PC-3 (cell line): ENCODE measurements at regions not wholly inside any gene's neighbourhood (a gene's known extent, or its start where the extent isn't known, plus 50 kb on each side); places are given as distances from the start of the nearest gene placed in this dataset.

Experiments used
- ATAC-seq: fragments of 200-7000 bp; cut with Tn5 transposase; 2 replicates; pipeline ENCODE4 v1.9.1; 2020; ENCODE audit warnings: mild to moderate bottlenecking, moderate library complexity
- BruUV-seq: library from RNA; stranded (reverse); fragments of 400-500 nt; replicated peaks from 2 replicates; lab custom pipeline; 2021; lab: Mats Ljungman, UMichigan
- CTCF ChIA-PET: fragments of 300-600 bp; sonication (Branson Sonifier 250); formaldehyde crosslinking; loops from one replicate; lab custom pipeline; 2022; ENCODE audit warnings: antibody characterized with exemption; lab: Charles Lee
- POLR2A ChIA-PET: fragments of 300-600 bp; sonication (Branson Sonifier 250); formaldehyde crosslinking; loops from one replicate; lab custom pipeline; 2022; ENCODE audit warnings: antibody characterized with exemption; ENCODE audit not compliant: unreplicated experiment; lab: Charles Lee
- DNase-seq: peaks from one replicate; pipeline ENCODE4 v3.0.0-alpha.2; 2015
- H2AFZ ChIP-seq: fragments of 300-600 bp; sonication (generic); 2 replicates; pipeline ENCODE4 v1.6.0; 2016; ENCODE audit warnings: antibody characterized with exemption, low read length
- H3F3A ChIP-seq: fragments of 300-600 bp; sonication (generic); one replicate; pipeline ENCODE4 v1.6.0; 2017; ENCODE audit warnings: antibody characterized with exemption, low read length, control low read depth, mild to moderate bottlenecking; ENCODE audit not compliant: unreplicated experiment
- H3K27ac ChIP-seq: fragments of 300-600 bp; sonication (generic); 2 replicates; pipeline ENCODE4 v1.5.1; 2016; ENCODE audit warnings: mild to moderate bottlenecking, low read length
- H3K27me3 ChIP-seq: fragments of 300-600 bp; sonication (generic); 2 replicates; pipeline ENCODE4 v1.6.1; 2016; ENCODE audit warnings: low read length, mixed read lengths
- H3K36me3 ChIP-seq: fragments of 300-600 bp; sonication (generic); 2 replicates; pipeline ENCODE4 v1.6.1; 2016; ENCODE audit warnings: low read depth, mixed run types, low read length, mixed read lengths
- H3K4me1 ChIP-seq: fragments of 300-600 bp; sonication (generic); 2 replicates; pipeline ENCODE4 v1.5.1; 2016; ENCODE audit warnings: low read length; ENCODE audit not compliant: insufficient read depth
- H3K4me2 ChIP-seq: fragments of 300-600 bp; sonication (generic); 2 replicates; pipeline ENCODE4 v1.6.0; 2016; ENCODE audit warnings: low read length
- H3K4me3 ChIP-seq: fragments of 300-600 bp; sonication (generic); 2 replicates; pipeline ENCODE4 v1.5.1; 2016; ENCODE audit warnings: mild to moderate bottlenecking, low read length, mixed read lengths
- H3K79me2 ChIP-seq: fragments of 300-600 bp; sonication (generic); 2 replicates; pipeline ENCODE4 v1.6.1; 2017; ENCODE audit warnings: low read length, mixed read lengths
- H3K9ac ChIP-seq: fragments of 300-600 bp; sonication (generic); 2 replicates; pipeline ENCODE4 v1.6.0; 2016; ENCODE audit warnings: mild to moderate bottlenecking, low read length
- H3K9me2 ChIP-seq: fragments of 300-600 bp; sonication (generic); replicated peaks from 2 replicates; pipeline ENCODE4 v1.6.1; 2016; ENCODE audit warnings: mixed run types, low read length, mixed read lengths
- H3K9me3 ChIP-seq: fragments of 300-600 bp; sonication (generic); 2 replicates; pipeline ENCODE4 v1.6.1; 2016; ENCODE audit warnings: low read length, mixed read lengths
- H4K20me1 ChIP-seq: fragments of 300-600 bp; sonication (generic); 2 replicates; pipeline ENCODE4 v1.6.1; 2016; ENCODE audit warnings: low read length, mixed read lengths
- CTCF ChIP-seq: fragments of 300-600 bp; sonication (generic); conservative IDR thresholded peaks from 2 replicates; pipeline ENCODE4 v1.5.1; 2017; ENCODE audit warnings: antibody characterized with exemption, low read depth, mild to moderate bottlenecking, low read length
- EZH2 ChIP-seq: fragments of 300-600 bp; sonication (generic); IDR thresholded peaks from one replicate; pipeline ENCODE4 v1.6.1; 2017; ENCODE audit warnings: antibody characterized with exemption, mild to moderate bottlenecking, low read length; ENCODE audit not compliant: unreplicated experiment
- EZH2phosphoT487 ChIP-seq: fragments of 300-600 bp; sonication (generic); IDR thresholded peaks from 2 replicates; pipeline ENCODE4 v1.6.1; 2018; ENCODE audit warnings: mild to moderate bottlenecking, antibody characterized with exemption, low read length, borderline replicate concordance
- intact Hi-C: fragments of 100-400 bp; cut with micrococcal nuclease; formaldehyde crosslinking; loops from 2 replicates; pipeline ENCODE4 v1.9.0; 2023

GRCh38 chr6:6845603-6846002, 257.1 kb downstream of the LY86 start:
- ATAC-seq = no peak

GRCh38 chr6:6847591-6847990, 259.1 kb downstream of the LY86 start:
- DNase-seq (no peak), ATAC-seq (no peak)
- H3K4me1 ChIP-seq = peaks cover 32% of the 10 kb centered on the region
- no TSS peak for BruUV-seq
- intact Hi-C loops = no loop called here
- no peaks in the 10 kb centered on the region for H3K9me2 ChIP-seq
- H3K9me3 ChIP-seq = no peaks in the 10 kb centered on the region
- H3K27me3 ChIP-seq = no peaks in the 10 kb centered on the region
- TF ChIP-seq EZH2phosphoT487 (no peak), CTCF (no peak), EZH2 (no peak)
- H3K4me2 ChIP-seq = no peak overlapping the region
- POLR2A ChIA-PET = no interaction called here
- no peaks in the 10 kb centered on the region for H3K36me3 ChIP-seq
- CTCF ChIA-PET = no interaction called here
- no peak overlapping the region for H3K9ac ChIP-seq
- no peak overlapping the region for H2AFZ ChIP-seq
- no peaks in the 10 kb centered on the region for H3K79me2 ChIP-seq
- no peaks in the 10 kb centered on the region for H4K20me1 ChIP-seq
- no peak overlapping the region for H3K27ac ChIP-seq
- no peak overlapping the region for H3K4me3 ChIP-seq
- H3F3A ChIP-seq = peaks cover 4% of the 10 kb centered on the region

More at GRCh38 chr6:6845603-6846002, 257.1 kb downstream of the LY86 start:
- H3K27me3 ChIP-seq = no peaks in the 10 kb centered on the region
- no peak overlapping the region for H3K9ac ChIP-seq
- H3K36me3 ChIP-seq = no peaks in the 10 kb centered on the region
- DNase-seq = no peak
- peaks cover 4% of the 10 kb centered on the region for H3F3A ChIP-seq
- intact Hi-C loops = no loop called here
- no peak overlapping the region for H3K27ac ChIP-seq
- H4K20me1 ChIP-seq = no peaks in the 10 kb centered on the region
- no peak overlapping the region for H3K4me3 ChIP-seq
- no peaks in the 10 kb centered on the region for H3K9me2 ChIP-seq
- H3K4me2 ChIP-seq = no peak overlapping the region
- TF ChIP-seq EZH2phosphoT487 = no peak
- TF ChIP-seq EZH2 = no peak
- no peak for TF ChIP-seq CTCF
- POLR2A ChIA-PET = no interaction called here
- no peaks in the 10 kb centered on the region for H3K79me2 ChIP-seq
- no TSS peak for BruUV-seq
- H3K4me1 ChIP-seq = peaks cover 28% of the 10 kb centered on the region
- no peaks in the 10 kb centered on the region for H3K9me3 ChIP-seq
- H2AFZ ChIP-seq = no peak overlapping the region
- CTCF ChIA-PET = no interaction called here

- H3K9me2 ChIP-seq = no peaks in the 10 kb centered on the region
- H3K27ac ChIP-seq = peak overlapping the region; percentile 88
- CTCF ChIA-PET = no interaction called here
- TF ChIP-seq CTCF (no peak), EZH2phosphoT487 (no peak), EZH2 (no peak)
- POLR2A ChIA-PET = interaction anchor here (0.6 to 1.0 kb wide), 4 partner anchors 30 to 199 kb away, joined by 3 to 5 read pairs (median 3); no protein-coding TSS in a partner anchor
- DNase-seq = peak; percentile 99
- peaks cover 4% of the 10 kb centered on the region for H3F3A ChIP-seq
- H3K4me3 ChIP-seq = no peak overlapping the region
- H3K79me2 ChIP-seq = no peaks in the 10 kb centered on the region
- H2AFZ ChIP-seq = 0 out of 2 replicates have a peak overlapping the region, but pooled peaks have one; percentile 23
- H3K4me2 ChIP-seq = peak overlapping the region; percentile 21; the same call in 1 of the 2 replicates
- BruUV-seq = TSS peak; percentile 89
- ATAC-seq = peak; percentile 99
- peaks cover 32% of the 10 kb centered on the region for H3K4me1 ChIP-seq
- intact Hi-C loops = loop anchor here (1.0 to 10.0 kb wide), 3 partner anchors 40 to 164 kb away; no protein-coding TSS in a partner anchor
- H3K9me3 ChIP-seq = no peaks in the 10 kb centered on the region
- H3K36me3 ChIP-seq = no peaks in the 10 kb centered on the region
- no peaks in the 10 kb centered on the region for H3K27me3 ChIP-seq
- peak overlapping the region; percentile 34 for H3K9ac ChIP-seq
- H4K20me1 ChIP-seq = no peaks in the 10 kb centered on the region
Measured at GRCh38 chr6:6851059-6851948, 256.5 kb upstream of the RREB1 start.
